ENCODE measurements at regions not wholly inside any gene's neighbourhood (a gene's known extent, or its start where the extent isn't known, plus 50 kb on each side); places are given as distances from the start of the nearest gene placed in this dataset.

GRCh38 chr7:46610746-46611145, 689.7 kb upstream of the IGFBP3 start:
- H3K27me3 Mint-ChIP-seq (ENCODE audit: insufficient read depth, low read depth) = peaks cover 2% of the 10 kb centered on the region
- Histone ChIP-seq H3K27me3 (no peaks in the 10 kb centered on the region), H4K20me1 (ENCODE audit: low read depth) (no peaks in the 10 kb centered on the region), H3K9me3 (ENCODE audit: low read depth) (no peaks in the 10 kb centered on the region), H3K79me2 (ENCODE audit: low read depth) (no peaks in the 10 kb centered on the region), H3K27ac (no peak overlapping the region), H3K4me1 (no peaks in the 10 kb centered on the region), H2AFZ (replicated peaks) (no peak overlapping the region), H3K36me3 (no peaks in the 10 kb centered on the region), H3K4me3 (no peak overlapping the region), H3K4me2 (no peak overlapping the region), H3F3A (ENCODE audit: low read depth) (no peaks in the 10 kb centered on the region), H3K9ac (no peak overlapping the region)
- no peak for DNase-seq (ENCODE audit: low spot score)
- H3K9me3 Mint-ChIP-seq = no peaks in the 10 kb centered on the region
- no peaks in the 10 kb centered on the region for H3K4me1 Mint-ChIP-seq
- TF ChIP-seq EZH2 (IDR thresholded peaks at IDR 0.05) (no peak), EZH2phosphoT487 (IDR thresholded peaks at IDR 0.05) (no peak), CTCF (IDR thresholded peaks at IDR 0.05) (no peak)
- H3K27ac Mint-ChIP-seq = no peak overlapping the region
- no peaks in the 10 kb centered on the region for H3K36me3 Mint-ChIP-seq
- no peak overlapping the region for H3K4me3 Mint-ChIP-seq

GRCh38 chr7:46607176-46607575, 686.1 kb upstream of the IGFBP3 start:
- H3K9me3 ChIP-seq (ENCODE audit: low read depth) = no peaks in the 10 kb centered on the region
- no peaks in the 10 kb centered on the region for H3F3A ChIP-seq (ENCODE audit: low read depth)
- no peaks in the 10 kb centered on the region for H3K79me2 ChIP-seq (ENCODE audit: low read depth)
- H3K9me3 Mint-ChIP-seq = no peaks in the 10 kb centered on the region
- H2AFZ ChIP-seq (replicated peaks) = peak overlapping the region; percentile 15
- H3K4me3 ChIP-seq = no peak overlapping the region
- H3K36me3 Mint-ChIP-seq = no peaks in the 10 kb centered on the region
- TF ChIP-seq EZH2phosphoT487 (IDR thresholded peaks at IDR 0.05) = no peak
- no peak for TF ChIP-seq EZH2 (IDR thresholded peaks at IDR 0.05)
- no peak for TF ChIP-seq CTCF (IDR thresholded peaks at IDR 0.05)
- no peak overlapping the region for H3K4me3 Mint-ChIP-seq
- no peaks in the 10 kb centered on the region for H4K20me1 ChIP-seq (ENCODE audit: low read depth)
- no peak overlapping the region for H3K27ac ChIP-seq
- H3K27me3 Mint-ChIP-seq (ENCODE audit: insufficient read depth, low read depth) = peaks cover 3% of the 10 kb centered on the region
- H3K4me2 ChIP-seq = no peak overlapping the region
- no peak for DNase-seq (ENCODE audit: low spot score)
- no peak overlapping the region for H3K9ac ChIP-seq
- no peaks in the 10 kb centered on the region for H3K27me3 ChIP-seq
- no peaks in the 10 kb centered on the region for H3K36me3 ChIP-seq
- H3K4me1 Mint-ChIP-seq = no peaks in the 10 kb centered on the region
- H3K27ac Mint-ChIP-seq = no peak overlapping the region
- H3K4me1 ChIP-seq = no peaks in the 10 kb centered on the region

- no peak overlapping the region for H3K4me3 Mint-ChIP-seq
- no peaks in the 10 kb centered on the region for H4K20me1 ChIP-seq (ENCODE audit: low read depth)
- H3K9ac ChIP-seq = no peak overlapping the region
- H3K27me3 Mint-ChIP-seq (ENCODE audit: insufficient read depth, low read depth) = peaks cover 3% of the 10 kb centered on the region
- no peaks in the 10 kb centered on the region for H3K79me2 ChIP-seq (ENCODE audit: low read depth)
- no peak for DNase-seq (ENCODE audit: low spot score)
- no peaks in the 10 kb centered on the region for H3K9me3 Mint-ChIP-seq
- H3K4me1 Mint-ChIP-seq = no peaks in the 10 kb centered on the region
- TF ChIP-seq EZH2phosphoT487 (IDR thresholded peaks at IDR 0.05) = no peak
- TF ChIP-seq EZH2 (IDR thresholded peaks at IDR 0.05) = no peak
- TF ChIP-seq CTCF (IDR thresholded peaks at IDR 0.05) = no peak
- H2AFZ ChIP-seq (replicated peaks) = peak overlapping the region; percentile 15
- no peak overlapping the region for H3K27ac ChIP-seq
- no peaks in the 10 kb centered on the region for H3K36me3 ChIP-seq
- no peaks in the 10 kb centered on the region for H3K9me3 ChIP-seq (ENCODE audit: low read depth)
- no peaks in the 10 kb centered on the region for H3K36me3 Mint-ChIP-seq
- no peak overlapping the region for H3K4me3 ChIP-seq
- no peaks in the 10 kb centered on the region for H3F3A ChIP-seq (ENCODE audit: low read depth)
- no peaks in the 10 kb centered on the region for H3K27me3 ChIP-seq
- no peaks in the 10 kb centered on the region for H3K4me1 ChIP-seq
- no peak overlapping the region for H3K27ac Mint-ChIP-seq
- no peak overlapping the region for H3K4me2 ChIP-seq
Measured at GRCh38 chr7:46606761-46607160, 685.7 kb upstream of the IGFBP3 start.
